ENCODE measurements at regions not wholly inside any gene's neighbourhood (a gene's known extent, or its start where the extent isn't known, plus 50 kb on each side); places are given as distances from the start of the nearest gene placed in this dataset.

DNA sequence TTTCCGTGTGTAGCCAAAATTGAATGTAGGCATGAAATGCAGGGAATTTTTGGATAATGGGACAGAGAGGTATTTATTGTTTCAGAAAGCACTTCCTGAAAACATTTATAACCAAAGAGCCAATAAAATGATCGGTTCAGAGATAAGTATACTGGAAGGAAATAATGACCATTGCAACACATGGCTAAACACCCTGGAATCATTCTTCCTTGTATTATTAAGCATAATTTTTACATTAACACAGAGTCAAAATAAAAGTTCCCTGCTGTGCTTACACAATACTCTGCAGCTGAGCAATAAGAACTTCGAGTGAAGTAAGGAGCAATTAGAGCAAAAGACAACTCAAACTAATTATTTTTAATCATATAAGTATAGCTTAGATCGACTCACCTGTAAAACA, 648.3 kb downstream of the TNS3 start:
- no TSS peak for BruUV-seq (replicated peaks)
- Histone ChIP-seq H3K9me3 (replicated peaks; ENCODE audit: control insufficient read depth, insufficient read depth, low read length) (no peaks in the 10 kb centered on the region), H3K4me1 (ENCODE audit: control insufficient read depth, insufficient read depth, low read length) (no peaks in the 10 kb centered on the region), H3K4me3 (no peak overlapping the region), H3K9ac (ENCODE audit: control insufficient read depth, insufficient read depth, low read length) (no peak overlapping the region), H3K36me3 (ENCODE audit: control insufficient read depth in 2 of 2, insufficient read depth in 2 of 2, low read length in 1 of 2) (no peaks in the 10 kb centered on the region), H4K20me1 (ENCODE audit: control insufficient read depth, insufficient read depth) (no peaks in the 10 kb centered on the region), H3K4me2 (ENCODE audit: control insufficient read depth, insufficient read depth) (no peak overlapping the region), H3K79me2 (ENCODE audit: control insufficient read depth, insufficient read depth, low read length) (no peaks in the 10 kb centered on the region), H2AFZ (ENCODE audit: control insufficient read depth, low read depth, low read length) (no peak overlapping the region), H3K27me3 (replicated peaks in 1 of 2; ENCODE audit: control insufficient read depth in 2 of 2, insufficient read depth in 2 of 2, low read length in 1 of 2) (no peaks in the 10 kb centered on the region), H3K27ac (ENCODE audit: control insufficient read depth, insufficient read depth) (no peak overlapping the region)
- DNase-seq (ENCODE audit: low read depth, low spot score) (no peak), ATAC-seq (no peak), FAIRE-seq (no peak)
- intact Hi-C loops (cut with micrococcal nuclease; ENCODE audit: unreplicated experiment) = no loop called here
- SMC1A ChIA-PET (ENCODE audit: uncharacterized antibody, unreplicated experiment) = interaction anchor here (1.2 to 2.1 kb wide), 3 partner anchors 12 to 255 kb away, joined by 3 to 6 read pairs (median 4); no protein-coding TSS in a partner anchor
- TF ChIP-seq STAT1 (conservative IDR thresholded peaks at IDR 0.05) = no peak
- TF ChIP-seq, protein P1, sequence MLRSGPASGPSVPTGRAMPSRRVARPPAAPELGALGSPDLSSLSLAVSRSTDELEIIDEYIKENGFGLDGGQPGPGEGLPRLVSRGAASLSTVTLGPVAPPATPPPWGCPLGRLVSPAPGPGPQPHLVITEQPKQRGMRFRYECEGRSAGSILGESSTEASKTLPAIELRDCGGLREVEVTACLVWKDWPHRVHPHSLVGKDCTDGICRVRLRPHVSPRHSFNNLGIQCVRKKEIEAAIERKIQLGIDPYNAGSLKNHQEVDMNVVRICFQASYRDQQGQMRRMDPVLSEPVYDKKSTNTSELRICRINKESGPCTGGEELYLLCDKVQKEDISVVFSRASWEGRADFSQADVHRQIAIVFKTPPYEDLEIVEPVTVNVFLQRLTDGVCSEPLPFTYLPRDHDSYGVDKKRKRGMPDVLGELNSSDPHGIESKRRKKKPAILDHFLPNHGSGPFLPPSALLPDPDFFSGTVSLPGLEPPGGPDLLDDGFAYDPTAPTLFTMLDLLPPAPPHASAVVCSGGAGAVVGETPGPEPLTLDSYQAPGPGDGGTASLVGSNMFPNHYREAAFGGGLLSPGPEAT (IDR thresholded peaks at IDR 0.05; ENCODE audit: low read depth) = no peak
- no peak for TF ChIP-seq NFYA (IDR thresholded peaks at IDR 0.05; ENCODE audit: borderline replicate concordance, low read depth, low read length)
- TF ChIP-seq IKZF1 (conservative IDR thresholded peaks at IDR 0.05) = no peak
- no peak for TF ChIP-seq KDM1A (IDR thresholded peaks at IDR 0.05; ENCODE audit: borderline replicate concordance)
- TF ChIP-seq, protein P2, sequence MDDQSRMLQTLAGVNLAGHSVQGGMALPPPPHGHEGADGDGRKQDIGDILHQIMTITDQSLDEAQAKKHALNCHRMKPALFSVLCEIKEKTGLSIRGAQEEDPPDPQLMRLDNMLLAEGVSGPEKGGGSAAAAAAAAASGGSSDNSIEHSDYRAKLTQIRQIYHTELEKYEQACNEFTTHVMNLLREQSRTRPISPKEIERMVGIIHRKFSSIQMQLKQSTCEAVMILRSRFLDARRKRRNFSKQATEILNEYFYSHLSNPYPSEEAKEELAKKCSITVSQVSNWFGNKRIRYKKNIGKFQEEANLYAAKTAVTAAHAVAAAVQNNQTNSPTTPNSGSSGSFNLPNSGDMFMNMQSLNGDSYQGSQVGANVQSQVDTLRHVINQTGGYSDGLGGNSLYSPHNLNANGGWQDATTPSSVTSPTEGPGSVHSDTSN (IDR thresholded peaks at IDR 0.05; ENCODE audit: insufficient replicate concordance, low read depth, low read length) = no peak
- TF ChIP-seq EZH2 (IDR thresholded peaks at IDR 0.05; ENCODE audit: borderline replicate concordance, control insufficient read depth, low read depth, low read length) = no peak
- no peak for TF ChIP-seq CBX3 (IDR thresholded peaks at IDR 0.05; ENCODE audit: borderline replicate concordance, low read depth)
- CTCF ChIA-PET = interaction anchor here (1.1 to 1.3 kb wide), 2 partner anchors 9 to 14 kb away, joined by 3 read pairs; no protein-coding TSS in a partner anchor
- POLR2A ChIA-PET = interaction anchor here (0.6 kb wide), 1 partner anchor 152 kb away, joined by 3 read pairs; no protein-coding TSS in a partner anchor
- 12% methylated on average over 4 of the region's 4 CpGs for whole genome bisulfite sequencing (ENCODE audit: insufficient coverage, insufficient replicate concordance, low lambda C conversion rate, missing lambda C conversion rate)
- in situ Hi-C loops (cut with MboI) = no loop called here
- RAD21 ChIA-PET (ENCODE audit: unreplicated experiment) = no interaction called here
